ENCODE measurements at regions not wholly inside any gene's neighbourhood (a gene's known extent, or its start where the extent isn't known, plus 50 kb on each side); places are given as distances from the start of the nearest gene placed in this dataset.

GRCh38 chr13:76474356-76474755, 411.8 kb downstream of the KCTD12 start:
- intact Hi-C loops (cut with DNase I) = loop anchor here (10.0 kb wide), 1 partner anchor 430 kb away; no protein-coding TSS in a partner anchor

GRCh38 chr13:76473552-76474134, 412.6 kb downstream of the KCTD12 start:
- H3K27ac ChIP-seq (ENCODE audit: low read depth in 2 of 2, low read length in 2 of 2) = no peak overlapping the region
- H3K9ac ChIP-seq (ENCODE audit: low read length in 3 of 3) = no peak overlapping the region
- no peaks in the 10 kb centered on the region for H3K36me3 ChIP-seq (ENCODE audit: control insufficient read depth in 2 of 3, insufficient read depth in 3 of 3, low read length in 3 of 3)
- H3K4me3 ChIP-seq (ENCODE audit: low read length in 3 of 3) = no peak overlapping the region
- DNase-seq (peak; percentile 44 to 88 (median 82)), FAIRE-seq (peak; percentile 88)
- H3K4me1 ChIP-seq (ENCODE audit: control insufficient read depth in 2 of 3, insufficient read depth in 2 of 3, low read depth in 1 of 3, low read length in 3 of 3) = no peaks in the 10 kb centered on the region
- no peaks in the 10 kb centered on the region for H3K27me3 ChIP-seq (ENCODE audit: control insufficient read depth, insufficient read depth, low read length)
- peak; percentile 67 for TF ChIP-seq CTCF (IDR thresholded peaks at IDR 0.05; ENCODE audit: borderline replicate concordance, extremely low read depth, insufficient read depth)
- intact Hi-C loops (cut with DNase I) = loop anchor here (10.0 kb wide), 1 partner anchor 431 kb away; no protein-coding TSS in a partner anchor
- no peaks in the 10 kb centered on the region for H3K9me3 ChIP-seq (ENCODE audit: control insufficient read depth in 2 of 3, insufficient read depth in 1 of 3, low read length in 3 of 3)

More at GRCh38 chr13:76474356-76474755, 411.8 kb downstream of the KCTD12 start:
- no peaks in the 10 kb centered on the region for H3K4me1 ChIP-seq (ENCODE audit: control insufficient read depth in 2 of 3, insufficient read depth in 2 of 3, low read depth in 1 of 3, low read length in 3 of 3)
- H3K9ac ChIP-seq (ENCODE audit: low read length in 3 of 3) = no peak overlapping the region
- H3K27ac ChIP-seq (ENCODE audit: low read depth in 2 of 2, low read length in 2 of 2) = no peak overlapping the region
- no peak for DNase-seq
- no peak for TF ChIP-seq CTCF (IDR thresholded peaks at IDR 0.05; ENCODE audit: borderline replicate concordance, extremely low read depth, insufficient read depth)
- no peak for FAIRE-seq
- no peaks in the 10 kb centered on the region for H3K27me3 ChIP-seq (ENCODE audit: control insufficient read depth, insufficient read depth, low read length)
- no peaks in the 10 kb centered on the region for H3K9me3 ChIP-seq (ENCODE audit: control insufficient read depth in 2 of 3, insufficient read depth in 1 of 3, low read length in 3 of 3)
- H3K4me3 ChIP-seq (ENCODE audit: low read length in 3 of 3) = no peak overlapping the region
- no peaks in the 10 kb centered on the region for H3K36me3 ChIP-seq (ENCODE audit: control insufficient read depth in 2 of 3, insufficient read depth in 3 of 3, low read length in 3 of 3)

GRCh38 chr13:76472916-76473315, 413.3 kb downstream of the KCTD12 start:
- Histone ChIP-seq H3K9me3 (ENCODE audit: control insufficient read depth in 2 of 3, insufficient read depth in 1 of 3, low read length in 3 of 3) (no peaks in the 10 kb centered on the region), H3K27ac (ENCODE audit: low read depth in 2 of 2, low read length in 2 of 2) (no peak overlapping the region), H3K4me1 (ENCODE audit: control insufficient read depth in 2 of 3, insufficient read depth in 2 of 3, low read depth in 1 of 3, low read length in 3 of 3) (no peaks in the 10 kb centered on the region), H3K9ac (ENCODE audit: low read length in 3 of 3) (no peak overlapping the region), H3K27me3 (ENCODE audit: control insufficient read depth, insufficient read depth, low read length) (no peaks in the 10 kb centered on the region), H3K4me3 (ENCODE audit: low read length in 3 of 3) (no peak overlapping the region), H3K36me3 (ENCODE audit: control insufficient read depth in 2 of 3, insufficient read depth in 3 of 3, low read length in 3 of 3) (no peaks in the 10 kb centered on the region)
- DNase-seq (no peak), FAIRE-seq (no peak)
- TF ChIP-seq CTCF (IDR thresholded peaks at IDR 0.05; ENCODE audit: borderline replicate concordance, extremely low read depth, insufficient read depth) = no peak
- intact Hi-C loops (cut with DNase I) = loop anchor here (10.0 kb wide), 1 partner anchor 432 kb away; no protein-coding TSS in a partner anchor

Measured in kidney (tissue), 13 donors.